HepG2 (cell line): ENCODE measurements at regions not wholly inside any gene's neighbourhood (a gene's known extent, or its start where the extent isn't known, plus 50 kb on each side); places are given as distances from the start of the nearest gene placed in this dataset.

ENCODE experiments used
- ARNT2 ChIP-seq: sonication (generic); formaldehyde crosslinking; IDR thresholded peaks from 2 replicates; pipeline ENCODE4 v1.8.0; 2022; ENCODE audit warnings: mild to moderate bottlenecking, low read depth, missing genetic modification reagents, moderate library complexity
- EZH2 ChIP-seq: conservative IDR thresholded peaks from 2 replicates; pipeline ENCODE4 v1.6.1; 2012; ENCODE audit warnings: mild to moderate bottlenecking, low read depth, low read length, moderate library complexity
- MAZ ChIP-seq, 2 experiments: sonication (generic) in 1 of 2; formaldehyde crosslinking in 1 of 2; IDR thresholded peaks; 2 replicates each; pipeline versions ENCODE4 v1.5.0 to v1.6.1; 2012 to 2020; ENCODE audit warnings: low read depth in 2 of 2, mild to moderate bottlenecking in 2 of 2, borderline replicate concordance in 1 of 2, improper control_type of control experiment in 1 of 2, low read length in 1 of 2, missing genetic modification reagents in 1 of 2, moderate library complexity in 1 of 2
- PHF8 ChIP-seq: sonication (generic); formaldehyde crosslinking; IDR thresholded peaks from 2 replicates; pipeline ENCODE4 v1.5.0; 2020; ENCODE audit warnings: missing genetic modification reagents
- POLR2AphosphoS5 ChIP-seq: IDR thresholded peaks from 2 replicates; pipeline ENCODE4 v1.6.1; 2012; ENCODE audit warnings: low read depth, low read length
- RBM22 ChIP-seq: fragments of 200-400 bp; formaldehyde crosslinking; optimal IDR thresholded peaks from 2 replicates; pipeline ENCODE3; 2017; ENCODE audit warnings: mild to moderate bottlenecking, low read length, moderate library complexity
- ZNF530 ChIP-seq: sonication (generic); formaldehyde crosslinking; IDR thresholded peaks from 2 replicates; pipeline ENCODE4 v1.5.0; 2020; ENCODE audit warnings: low read depth, mild to moderate bottlenecking, missing genetic modification reagents
- ZNF550 ChIP-seq: sonication (generic); formaldehyde crosslinking; IDR thresholded peaks from 2 replicates; pipeline ENCODE4 v1.4.0; 2020; ENCODE audit warnings: mild to moderate bottlenecking, missing genetic modification reagents, borderline replicate concordance
- TF ChIP-seq, protein P1 (sequence below): IDR thresholded peaks from 2 replicates; pipeline ENCODE4 v1.6.1; 2012; ENCODE audit warnings: low read length, improper control_type of control experiment
- TF ChIP-seq, protein P2 (sequence below): sonication (generic); formaldehyde crosslinking; IDR thresholded peaks from 2 replicates; pipeline ENCODE4; 2020; ENCODE audit warnings: missing genetic modification reagents, mild to moderate bottlenecking, borderline replicate concordance
- TF ChIP-seq, protein P3 (sequence below), 2 experiments: IDR thresholded peaks; 2 replicates each; pipeline ENCODE4 v1.6.1; 2011 to 2012; ENCODE audit warnings: low read length in 2 of 2, borderline replicate concordance in 1 of 2, low read depth in 1 of 2, mild to moderate bottlenecking in 1 of 2, moderate library complexity in 1 of 2

- TF ChIP-seq ZNF550 (CRISPR knock-in tag) (no peak), RBM22 (no peak), PHF8 (CRISPR knock-in tag) (no peak), EZH2 (no peak), ZNF530 (CRISPR knock-in tag) (no peak), ARNT2 (CRISPR knock-in tag) (no peak), MAZ (IDR thresholded peaks at IDR 0.05; ENCODE audit: borderline replicate concordance, low read depth, low read length) (no peak), MAZ (CRISPR knock-in tag; IDR thresholded peaks at IDR 0.05; ENCODE audit: low read depth) (no peak), POLR2AphosphoS5 (no peak)
- TF ChIP-seq, protein P1, sequence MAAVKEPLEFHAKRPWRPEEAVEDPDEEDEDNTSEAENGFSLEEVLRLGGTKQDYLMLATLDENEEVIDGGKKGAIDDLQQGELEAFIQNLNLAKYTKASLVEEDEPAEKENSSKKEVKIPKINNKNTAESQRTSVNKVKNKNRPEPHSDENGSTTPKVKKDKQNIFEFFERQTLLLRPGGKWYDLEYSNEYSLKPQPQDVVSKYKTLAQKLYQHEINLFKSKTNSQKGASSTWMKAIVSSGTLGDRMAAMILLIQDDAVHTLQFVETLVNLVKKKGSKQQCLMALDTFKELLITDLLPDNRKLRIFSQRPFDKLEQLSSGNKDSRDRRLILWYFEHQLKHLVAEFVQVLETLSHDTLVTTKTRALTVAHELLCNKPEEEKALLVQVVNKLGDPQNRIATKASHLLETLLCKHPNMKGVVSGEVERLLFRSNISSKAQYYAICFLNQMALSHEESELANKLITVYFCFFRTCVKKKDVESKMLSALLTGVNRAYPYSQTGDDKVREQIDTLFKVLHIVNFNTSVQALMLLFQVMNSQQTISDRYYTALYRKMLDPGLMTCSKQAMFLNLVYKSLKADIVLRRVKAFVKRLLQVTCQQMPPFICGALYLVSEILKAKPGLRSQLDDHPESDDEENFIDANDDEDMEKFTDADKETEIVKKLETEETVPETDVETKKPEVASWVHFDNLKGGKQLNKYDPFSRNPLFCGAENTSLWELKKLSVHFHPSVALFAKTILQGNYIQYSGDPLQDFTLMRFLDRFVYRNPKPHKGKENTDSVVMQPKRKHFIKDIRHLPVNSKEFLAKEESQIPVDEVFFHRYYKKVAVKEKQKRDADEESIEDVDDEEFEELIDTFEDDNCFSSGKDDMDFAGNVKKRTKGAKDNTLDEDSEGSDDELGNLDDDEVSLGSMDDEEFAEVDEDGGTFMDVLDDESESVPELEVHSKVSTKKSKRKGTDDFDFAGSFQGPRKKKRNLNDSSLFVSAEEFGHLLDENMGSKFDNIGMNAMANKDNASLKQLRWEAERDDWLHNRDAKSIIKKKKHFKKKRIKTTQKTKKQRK = no peak
- TF ChIP-seq, protein P2, sequence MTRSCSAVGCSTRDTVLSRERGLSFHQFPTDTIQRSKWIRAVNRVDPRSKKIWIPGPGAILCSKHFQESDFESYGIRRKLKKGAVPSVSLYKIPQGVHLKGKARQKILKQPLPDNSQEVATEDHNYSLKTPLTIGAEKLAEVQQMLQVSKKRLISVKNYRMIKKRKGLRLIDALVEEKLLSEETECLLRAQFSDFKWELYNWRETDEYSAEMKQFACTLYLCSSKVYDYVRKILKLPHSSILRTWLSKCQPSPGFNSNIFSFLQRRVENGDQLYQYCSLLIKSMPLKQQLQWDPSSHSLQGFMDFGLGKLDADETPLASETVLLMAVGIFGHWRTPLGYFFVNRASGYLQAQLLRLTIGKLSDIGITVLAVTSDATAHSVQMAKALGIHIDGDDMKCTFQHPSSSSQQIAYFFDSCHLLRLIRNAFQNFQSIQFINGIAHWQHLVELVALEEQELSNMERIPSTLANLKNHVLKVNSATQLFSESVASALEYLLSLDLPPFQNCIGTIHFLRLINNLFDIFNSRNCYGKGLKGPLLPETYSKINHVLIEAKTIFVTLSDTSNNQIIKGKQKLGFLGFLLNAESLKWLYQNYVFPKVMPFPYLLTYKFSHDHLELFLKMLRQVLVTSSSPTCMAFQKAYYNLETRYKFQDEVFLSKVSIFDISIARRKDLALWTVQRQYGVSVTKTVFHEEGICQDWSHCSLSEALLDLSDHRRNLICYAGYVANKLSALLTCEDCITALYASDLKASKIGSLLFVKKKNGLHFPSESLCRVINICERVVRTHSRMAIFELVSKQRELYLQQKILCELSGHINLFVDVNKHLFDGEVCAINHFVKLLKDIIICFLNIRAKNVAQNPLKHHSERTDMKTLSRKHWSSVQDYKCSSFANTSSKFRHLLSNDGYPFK (CRISPR knock-in tag) = no peak
- TF ChIP-seq, protein P3, sequence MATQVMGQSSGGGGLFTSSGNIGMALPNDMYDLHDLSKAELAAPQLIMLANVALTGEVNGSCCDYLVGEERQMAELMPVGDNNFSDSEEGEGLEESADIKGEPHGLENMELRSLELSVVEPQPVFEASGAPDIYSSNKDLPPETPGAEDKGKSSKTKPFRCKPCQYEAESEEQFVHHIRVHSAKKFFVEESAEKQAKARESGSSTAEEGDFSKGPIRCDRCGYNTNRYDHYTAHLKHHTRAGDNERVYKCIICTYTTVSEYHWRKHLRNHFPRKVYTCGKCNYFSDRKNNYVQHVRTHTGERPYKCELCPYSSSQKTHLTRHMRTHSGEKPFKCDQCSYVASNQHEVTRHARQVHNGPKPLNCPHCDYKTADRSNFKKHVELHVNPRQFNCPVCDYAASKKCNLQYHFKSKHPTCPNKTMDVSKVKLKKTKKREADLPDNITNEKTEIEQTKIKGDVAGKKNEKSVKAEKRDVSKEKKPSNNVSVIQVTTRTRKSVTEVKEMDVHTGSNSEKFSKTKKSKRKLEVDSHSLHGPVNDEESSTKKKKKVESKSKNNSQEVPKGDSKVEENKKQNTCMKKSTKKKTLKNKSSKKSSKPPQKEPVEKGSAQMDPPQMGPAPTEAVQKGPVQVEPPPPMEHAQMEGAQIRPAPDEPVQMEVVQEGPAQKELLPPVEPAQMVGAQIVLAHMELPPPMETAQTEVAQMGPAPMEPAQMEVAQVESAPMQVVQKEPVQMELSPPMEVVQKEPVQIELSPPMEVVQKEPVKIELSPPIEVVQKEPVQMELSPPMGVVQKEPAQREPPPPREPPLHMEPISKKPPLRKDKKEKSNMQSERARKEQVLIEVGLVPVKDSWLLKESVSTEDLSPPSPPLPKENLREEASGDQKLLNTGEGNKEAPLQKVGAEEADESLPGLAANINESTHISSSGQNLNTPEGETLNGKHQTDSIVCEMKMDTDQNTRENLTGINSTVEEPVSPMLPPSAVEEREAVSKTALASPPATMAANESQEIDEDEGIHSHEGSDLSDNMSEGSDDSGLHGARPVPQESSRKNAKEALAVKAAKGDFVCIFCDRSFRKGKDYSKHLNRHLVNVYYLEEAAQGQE (IDR thresholded peaks at IDR 0.05; ENCODE audit: borderline replicate concordance in 1 of 2, low read depth in 1 of 2, low read length in 2 of 2) = no peak
Observed at GRCh38 chrX:22690116-22690515, 309.6 kb upstream of the DDX53 start.
